ENCODE measurements at regions not wholly inside any gene's neighbourhood (a gene's known extent, or its start where the extent isn't known, plus 50 kb on each side); places are given as distances from the start of the nearest gene placed in this dataset.

DNA sequence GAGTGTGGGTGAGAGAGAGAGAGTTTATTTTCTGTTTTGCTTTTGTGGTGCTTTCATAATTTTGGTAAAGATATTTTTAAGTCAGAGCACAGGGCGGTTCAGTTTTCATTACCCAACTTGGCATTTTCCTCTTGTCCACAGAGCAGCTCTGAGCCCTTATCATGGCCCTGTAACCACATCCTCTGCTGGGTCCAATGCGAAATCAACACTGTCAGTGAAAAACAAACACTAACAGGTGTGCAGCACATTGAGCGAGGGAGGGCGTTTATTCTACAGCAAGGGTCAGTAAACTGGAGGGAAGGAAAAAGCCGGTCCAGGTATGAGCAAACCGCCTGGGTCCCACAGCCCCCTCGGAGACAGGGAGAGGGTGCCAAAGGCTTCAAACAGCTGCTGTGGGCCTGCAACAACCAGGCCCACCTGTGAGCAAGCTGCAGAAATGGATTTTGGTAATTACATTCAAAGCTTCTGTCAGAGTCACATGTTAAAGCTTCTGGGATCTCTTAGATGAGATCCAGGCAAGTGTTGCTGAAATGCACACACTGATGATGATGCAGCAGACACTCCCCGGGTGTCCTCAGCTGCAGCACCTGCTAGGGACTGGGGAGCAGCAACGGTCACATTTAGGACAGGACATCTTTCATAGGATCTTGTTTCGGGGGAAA lies 132.7 kb upstream of the DYRK2 start:
- H3K4me3 ChIP-seq (ENCODE audit: low read length), result no peak overlapping the region
- H3K36me3 ChIP-seq (ENCODE audit: insufficient read depth, low read length), result no peaks in the 10 kb centered on the region
- no peak overlapping the region for H2AFZ ChIP-seq (ENCODE audit: low read depth, low read length)
- no peaks in the 10 kb centered on the region for H3K27me3 ChIP-seq (ENCODE audit: insufficient read depth, low read depth, low read length)
- H3K27ac ChIP-seq (ENCODE audit: low read length), result no peak overlapping the region
- H3K9ac ChIP-seq (ENCODE audit: low read length), result no peak overlapping the region
- H3K9me2 ChIP-seq (ENCODE audit: insufficient read depth, low read length), result no peaks in the 10 kb centered on the region
- TF ChIP-seq MXI1 (conservative IDR thresholded peaks at IDR 0.05; ENCODE audit: poor library complexity, severe bottlenecking) (no peak), TAF1 (IDR thresholded peaks at IDR 0.05; ENCODE audit: low read depth) (no peak), EP300 (conservative IDR thresholded peaks at IDR 0.05; ENCODE audit: poor library complexity, severe bottlenecking) (no peak), POLR2AphosphoS5 (IDR thresholded peaks at IDR 0.05) (no peak), EZH2 (IDR thresholded peaks at IDR 0.05; ENCODE audit: borderline replicate concordance, insufficient read depth, low read length, poor library complexity, severe bottlenecking) (no peak), RAD21 (conservative IDR thresholded peaks at IDR 0.05) (no peak), SMC3 (conservative IDR thresholded peaks at IDR 0.05; ENCODE audit: poor library complexity) (no peak)
- TF ChIP-seq, protein P1, sequence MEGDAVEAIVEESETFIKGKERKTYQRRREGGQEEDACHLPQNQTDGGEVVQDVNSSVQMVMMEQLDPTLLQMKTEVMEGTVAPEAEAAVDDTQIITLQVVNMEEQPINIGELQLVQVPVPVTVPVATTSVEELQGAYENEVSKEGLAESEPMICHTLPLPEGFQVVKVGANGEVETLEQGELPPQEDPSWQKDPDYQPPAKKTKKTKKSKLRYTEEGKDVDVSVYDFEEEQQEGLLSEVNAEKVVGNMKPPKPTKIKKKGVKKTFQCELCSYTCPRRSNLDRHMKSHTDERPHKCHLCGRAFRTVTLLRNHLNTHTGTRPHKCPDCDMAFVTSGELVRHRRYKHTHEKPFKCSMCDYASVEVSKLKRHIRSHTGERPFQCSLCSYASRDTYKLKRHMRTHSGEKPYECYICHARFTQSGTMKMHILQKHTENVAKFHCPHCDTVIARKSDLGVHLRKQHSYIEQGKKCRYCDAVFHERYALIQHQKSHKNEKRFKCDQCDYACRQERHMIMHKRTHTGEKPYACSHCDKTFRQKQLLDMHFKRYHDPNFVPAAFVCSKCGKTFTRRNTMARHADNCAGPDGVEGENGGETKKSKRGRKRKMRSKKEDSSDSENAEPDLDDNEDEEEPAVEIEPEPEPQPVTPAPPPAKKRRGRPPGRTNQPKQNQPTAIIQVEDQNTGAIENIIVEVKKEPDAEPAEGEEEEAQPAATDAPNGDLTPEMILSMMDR (IDR thresholded peaks at IDR 0.05; ENCODE audit: poor library complexity, severe bottlenecking), result no peak
- TF ChIP-seq, protein P2, sequence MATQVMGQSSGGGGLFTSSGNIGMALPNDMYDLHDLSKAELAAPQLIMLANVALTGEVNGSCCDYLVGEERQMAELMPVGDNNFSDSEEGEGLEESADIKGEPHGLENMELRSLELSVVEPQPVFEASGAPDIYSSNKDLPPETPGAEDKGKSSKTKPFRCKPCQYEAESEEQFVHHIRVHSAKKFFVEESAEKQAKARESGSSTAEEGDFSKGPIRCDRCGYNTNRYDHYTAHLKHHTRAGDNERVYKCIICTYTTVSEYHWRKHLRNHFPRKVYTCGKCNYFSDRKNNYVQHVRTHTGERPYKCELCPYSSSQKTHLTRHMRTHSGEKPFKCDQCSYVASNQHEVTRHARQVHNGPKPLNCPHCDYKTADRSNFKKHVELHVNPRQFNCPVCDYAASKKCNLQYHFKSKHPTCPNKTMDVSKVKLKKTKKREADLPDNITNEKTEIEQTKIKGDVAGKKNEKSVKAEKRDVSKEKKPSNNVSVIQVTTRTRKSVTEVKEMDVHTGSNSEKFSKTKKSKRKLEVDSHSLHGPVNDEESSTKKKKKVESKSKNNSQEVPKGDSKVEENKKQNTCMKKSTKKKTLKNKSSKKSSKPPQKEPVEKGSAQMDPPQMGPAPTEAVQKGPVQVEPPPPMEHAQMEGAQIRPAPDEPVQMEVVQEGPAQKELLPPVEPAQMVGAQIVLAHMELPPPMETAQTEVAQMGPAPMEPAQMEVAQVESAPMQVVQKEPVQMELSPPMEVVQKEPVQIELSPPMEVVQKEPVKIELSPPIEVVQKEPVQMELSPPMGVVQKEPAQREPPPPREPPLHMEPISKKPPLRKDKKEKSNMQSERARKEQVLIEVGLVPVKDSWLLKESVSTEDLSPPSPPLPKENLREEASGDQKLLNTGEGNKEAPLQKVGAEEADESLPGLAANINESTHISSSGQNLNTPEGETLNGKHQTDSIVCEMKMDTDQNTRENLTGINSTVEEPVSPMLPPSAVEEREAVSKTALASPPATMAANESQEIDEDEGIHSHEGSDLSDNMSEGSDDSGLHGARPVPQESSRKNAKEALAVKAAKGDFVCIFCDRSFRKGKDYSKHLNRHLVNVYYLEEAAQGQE (IDR thresholded peaks at IDR 0.05; ENCODE audit: borderline replicate concordance), result no peak
- no peaks in the 10 kb centered on the region for H3K9me3 ChIP-seq (ENCODE audit: low read length)
- peaks cover 8% of the 10 kb centered on the region for H3F3A ChIP-seq (ENCODE audit: insufficient read depth, low read length, poor library complexity, severe bottlenecking)
- no peaks in the 10 kb centered on the region for H3K79me2 ChIP-seq (replicated peaks; ENCODE audit: insufficient read depth, low read length)
- H4K20me1 ChIP-seq (ENCODE audit: insufficient read depth), result no peaks in the 10 kb centered on the region
- no peak overlapping the region for H3K4me2 ChIP-seq (ENCODE audit: low read length)

DNA sequence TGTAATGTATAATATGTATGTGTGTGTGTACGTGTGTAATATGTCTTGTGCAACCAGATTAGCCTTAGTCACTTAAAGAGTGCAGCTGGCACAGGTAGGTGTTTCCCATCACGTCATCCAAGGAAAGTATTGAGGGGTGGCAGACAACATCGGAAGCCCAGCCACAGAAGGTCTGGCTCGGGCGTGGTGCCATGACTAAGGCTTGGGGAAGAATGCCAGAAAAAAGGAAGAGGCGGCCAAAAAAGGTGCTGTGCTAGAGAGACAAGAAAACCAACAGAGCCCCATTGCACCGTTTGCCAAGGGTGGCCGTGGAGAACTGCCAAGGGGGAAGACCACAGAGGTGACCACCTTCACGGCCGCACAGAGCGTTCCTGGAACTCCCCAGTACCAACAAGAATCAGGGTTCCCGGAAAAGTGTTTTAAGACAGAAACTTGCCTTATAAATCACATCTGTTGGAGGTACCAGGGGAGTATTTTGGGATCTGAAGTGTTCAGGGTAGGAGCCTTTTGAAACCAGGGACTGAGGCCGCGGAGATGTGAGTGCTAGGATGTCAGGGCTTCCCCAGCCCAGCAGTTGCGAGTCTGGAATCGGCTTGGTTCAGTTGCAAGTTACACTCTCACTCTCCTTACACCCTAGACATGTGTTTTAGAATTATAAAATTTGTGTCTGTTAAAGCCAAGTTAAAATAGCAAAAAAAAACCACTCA lies 131.2 kb upstream of the DYRK2 start:
- H3K27ac ChIP-seq (ENCODE audit: low read length), result no peak overlapping the region

More for the DNA sequence above, 131.2 kb upstream of the DYRK2 start:
- no peaks in the 10 kb centered on the region for H3K79me2 ChIP-seq (replicated peaks; ENCODE audit: insufficient read depth, low read length)
- H3K9me3 ChIP-seq (ENCODE audit: low read length), result no peaks in the 10 kb centered on the region
- H4K20me1 ChIP-seq (ENCODE audit: insufficient read depth), result no peaks in the 10 kb centered on the region
- no peaks in the 10 kb centered on the region for H3K36me3 ChIP-seq (ENCODE audit: insufficient read depth, low read length)
- H2AFZ ChIP-seq (ENCODE audit: low read depth, low read length), result no peak overlapping the region
- no peak for TF ChIP-seq MXI1 (conservative IDR thresholded peaks at IDR 0.05; ENCODE audit: poor library complexity, severe bottlenecking)
- TF ChIP-seq, protein P1 (IDR thresholded peaks at IDR 0.05; ENCODE audit: poor library complexity, severe bottlenecking), result no peak
- TF ChIP-seq, protein P2 (IDR thresholded peaks at IDR 0.05; ENCODE audit: borderline replicate concordance), result no peak
- H3F3A ChIP-seq (ENCODE audit: insufficient read depth, low read length, poor library complexity, severe bottlenecking), result peaks cover 8% of the 10 kb centered on the region
- no peaks in the 10 kb centered on the region for H3K9me2 ChIP-seq (ENCODE audit: insufficient read depth, low read length)
- H3K27me3 ChIP-seq (ENCODE audit: insufficient read depth, low read depth, low read length), result no peaks in the 10 kb centered on the region
- H3K4me2 ChIP-seq (ENCODE audit: low read length), result no peak overlapping the region
- no peak overlapping the region for H3K4me3 ChIP-seq (ENCODE audit: low read length)
- no peak overlapping the region for H3K9ac ChIP-seq (ENCODE audit: low read length)

All from neural cell (in vitro differentiated cells).